IMR-90 (cell line): ENCODE measurements at regions not wholly inside any gene's neighbourhood (a gene's known extent, or its start where the extent isn't known, plus 50 kb on each side); places are given as distances from the start of the nearest gene placed in this dataset.

Source experiments
- BHLHE40 ChIP-seq: fragments of 150-350 bp; IDR thresholded peaks from 2 replicates; pipeline ENCODE4 v1.6.1; 2016; ENCODE audit warnings: mild to moderate bottlenecking, low read depth, low read length
- CEBPB ChIP-seq: IDR thresholded peaks from 2 replicates; pipeline ENCODE4 v1.6.1; 2012; ENCODE audit warnings: low read depth, low read length, improper control_type of control experiment
- CTCF ChIP-seq: conservative IDR thresholded peaks from 2 replicates; pipeline ENCODE4 v1.5.1; 2012; ENCODE audit warnings: mild to moderate bottlenecking, low read depth, low read length, improper control_type of control experiment
- MAFK ChIP-seq: IDR thresholded peaks from 2 replicates; pipeline ENCODE4 v1.6.1; 2012; ENCODE audit warnings: low read depth, low read length, improper control_type of control experiment
- MAZ ChIP-seq: IDR thresholded peaks from 2 replicates; pipeline ENCODE4 v1.6.1; 2012; ENCODE audit warnings: low read depth, mild to moderate bottlenecking, low read length, improper control_type of control experiment, moderate library complexity, borderline replicate concordance
- POLR2A ChIP-seq: IDR thresholded peaks from 2 replicates; pipeline ENCODE4 v1.6.1; 2012; ENCODE audit warnings: mild to moderate bottlenecking, low read depth, low read length
- RFX5 ChIP-seq: IDR thresholded peaks from 2 replicates; pipeline ENCODE4 v1.8.0; 2012; ENCODE audit warnings: low read depth, mild to moderate bottlenecking, low read length, moderate library complexity
- SMC3 ChIP-seq: fragments of 150-350 bp; IDR thresholded peaks from 2 replicates; pipeline ENCODE4 v1.6.1; 2016; ENCODE audit warnings: low read depth, mild to moderate bottlenecking, antibody characterized with exemption, low read length, moderate library complexity
- USF2 ChIP-seq: fragments of 150-350 bp; IDR thresholded peaks from 2 replicates; pipeline ENCODE4 v1.6.1; 2017; ENCODE audit warnings: mild to moderate bottlenecking, antibody characterized with exemption, low read length, low read depth

GRCh38 chrX:1802912-1803311 lies 188.1 kb downstream of the ASMT start:
- TF ChIP-seq USF2 (no peak), BHLHE40 (no peak), CTCF (no peak), SMC3 (no peak), POLR2A (no peak), RFX5 (no peak), MAFK (no peak), CEBPB (no peak), MAZ (no peak)
